ENCODE measurements at regions not wholly inside any gene's neighbourhood (a gene's known extent, or its start where the extent isn't known, plus 50 kb on each side); places are given as distances from the start of the nearest gene placed in this dataset.

DNA sequence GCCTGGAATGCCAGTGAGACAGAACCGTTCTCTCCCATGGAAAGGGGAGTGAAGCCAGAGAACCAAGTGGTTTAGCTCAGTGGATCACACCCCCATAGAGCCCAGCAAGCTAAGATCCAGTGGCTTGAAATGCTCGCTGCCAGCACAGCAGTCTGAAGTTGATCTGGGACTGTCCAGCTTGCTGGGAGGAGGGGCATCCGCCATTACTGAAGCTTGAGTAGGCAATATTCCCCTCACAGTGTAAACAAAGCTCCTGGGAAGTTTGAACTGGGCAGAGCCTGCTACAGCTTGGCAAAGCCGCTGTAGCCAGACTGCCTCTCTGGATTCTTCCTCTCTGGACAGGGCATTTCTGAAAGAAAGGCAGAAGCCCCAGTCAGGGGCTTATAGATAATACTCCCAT lies 374.3 kb upstream of the DCN start:
- TF ChIP-seq, protein P1, sequence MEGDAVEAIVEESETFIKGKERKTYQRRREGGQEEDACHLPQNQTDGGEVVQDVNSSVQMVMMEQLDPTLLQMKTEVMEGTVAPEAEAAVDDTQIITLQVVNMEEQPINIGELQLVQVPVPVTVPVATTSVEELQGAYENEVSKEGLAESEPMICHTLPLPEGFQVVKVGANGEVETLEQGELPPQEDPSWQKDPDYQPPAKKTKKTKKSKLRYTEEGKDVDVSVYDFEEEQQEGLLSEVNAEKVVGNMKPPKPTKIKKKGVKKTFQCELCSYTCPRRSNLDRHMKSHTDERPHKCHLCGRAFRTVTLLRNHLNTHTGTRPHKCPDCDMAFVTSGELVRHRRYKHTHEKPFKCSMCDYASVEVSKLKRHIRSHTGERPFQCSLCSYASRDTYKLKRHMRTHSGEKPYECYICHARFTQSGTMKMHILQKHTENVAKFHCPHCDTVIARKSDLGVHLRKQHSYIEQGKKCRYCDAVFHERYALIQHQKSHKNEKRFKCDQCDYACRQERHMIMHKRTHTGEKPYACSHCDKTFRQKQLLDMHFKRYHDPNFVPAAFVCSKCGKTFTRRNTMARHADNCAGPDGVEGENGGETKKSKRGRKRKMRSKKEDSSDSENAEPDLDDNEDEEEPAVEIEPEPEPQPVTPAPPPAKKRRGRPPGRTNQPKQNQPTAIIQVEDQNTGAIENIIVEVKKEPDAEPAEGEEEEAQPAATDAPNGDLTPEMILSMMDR (conservative IDR thresholded peaks at IDR 0.05): no peak
- no peak overlapping the region; the same call in 1 of the 2 replicates for H3K27ac ChIP-seq

DNA sequence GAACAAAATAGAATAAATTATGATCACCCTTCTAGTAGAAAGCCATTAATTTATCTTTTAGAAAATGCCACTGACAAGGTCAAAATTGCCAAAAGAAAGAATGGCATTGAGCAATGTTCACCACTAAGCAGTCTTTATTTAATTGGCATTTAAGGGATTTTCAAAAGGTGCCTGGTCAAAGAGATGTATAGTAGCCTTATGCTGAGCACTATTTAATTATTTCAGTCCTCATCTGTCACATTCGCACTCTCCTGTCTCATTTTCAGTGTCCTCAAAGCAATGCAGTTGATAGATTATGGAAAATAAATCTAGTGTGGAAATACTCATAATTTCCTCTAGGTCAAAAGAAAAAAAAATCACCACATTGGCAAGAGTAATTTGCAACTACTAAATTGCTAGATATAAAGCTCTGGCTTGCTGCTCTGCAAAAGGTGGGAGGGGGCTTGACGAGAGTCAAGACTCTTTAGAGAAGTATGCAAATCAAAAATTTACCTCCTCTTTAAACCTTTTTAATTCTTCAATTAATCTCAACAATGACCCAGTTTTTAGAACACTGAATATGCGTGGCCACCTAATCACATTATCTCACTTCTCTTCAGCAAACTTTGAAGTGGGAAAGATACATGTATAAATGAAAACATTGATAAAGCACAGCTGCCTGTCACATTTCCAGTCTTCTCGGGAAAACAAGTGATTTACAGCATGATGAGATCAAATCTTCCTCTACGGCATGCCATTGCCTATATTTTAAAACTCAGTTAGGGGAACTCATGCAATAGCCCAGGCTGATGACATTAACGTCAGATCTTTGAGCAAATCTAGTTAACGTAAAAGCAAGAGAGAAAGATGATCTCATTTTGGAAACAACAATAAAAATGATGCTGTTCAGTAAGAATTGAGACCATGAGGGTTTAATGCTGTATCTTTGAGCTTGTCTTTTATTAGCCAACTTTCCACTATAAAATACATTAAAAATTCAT lies 373.1 kb upstream of the DCN start:
- no peak for TF ChIP-seq ZFX (IDR thresholded peaks at IDR 0.05)
- TF ChIP-seq, protein P1 (conservative IDR thresholded peaks at IDR 0.05): no peak
- H3K27ac ChIP-seq: no peak overlapping the region

DNA sequence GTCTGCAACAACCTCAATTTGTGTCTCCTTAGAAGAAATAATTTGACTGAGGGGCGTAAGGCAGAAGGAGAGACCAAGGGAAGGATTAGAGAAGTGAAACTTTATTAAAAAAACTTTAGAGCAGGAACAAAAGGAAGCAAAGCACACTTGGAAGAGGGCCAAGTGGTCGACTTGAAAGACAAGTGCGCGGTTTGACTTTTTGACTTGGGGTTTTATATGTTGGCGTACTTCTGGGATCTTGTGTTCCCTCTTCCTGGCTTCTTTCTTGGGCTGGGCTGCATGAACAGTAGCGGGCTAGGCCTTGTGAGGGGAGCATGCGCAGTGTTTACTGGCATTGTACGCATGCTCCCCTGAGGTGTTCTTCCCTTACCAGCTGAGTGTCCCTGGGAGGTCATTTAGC lies 369.3 kb upstream of the DCN start:
- no peak for TF ChIP-seq ZFX (IDR thresholded peaks at IDR 0.05)
- TF ChIP-seq, protein P1 (conservative IDR thresholded peaks at IDR 0.05): no peak

DNA sequence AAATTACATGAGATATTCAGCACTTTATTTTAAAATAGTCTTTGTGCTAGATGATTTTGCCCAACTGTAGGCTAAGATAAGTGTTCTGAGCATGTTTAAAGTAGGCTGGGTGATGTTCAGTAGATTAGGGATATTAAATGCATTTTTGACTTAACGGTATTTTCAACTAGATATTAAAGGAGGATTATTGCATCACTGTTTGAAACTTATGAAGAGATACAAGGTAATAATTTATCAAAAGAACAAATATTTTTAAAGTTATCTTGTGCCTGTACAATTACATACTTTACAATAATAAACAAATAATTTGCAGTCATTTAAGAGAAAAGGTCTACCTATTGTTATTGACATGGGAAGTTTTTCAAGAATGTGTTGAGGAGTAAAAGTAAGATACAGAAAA lies 368.6 kb upstream of the DCN start:
- TF ChIP-seq, protein P1 (conservative IDR thresholded peaks at IDR 0.05): no peak
- no peak overlapping the region for H3K27ac ChIP-seq

More for the DNA sequence above, 369.3 kb upstream of the DCN start:
- H3K27ac ChIP-seq: no peak overlapping the region

DNA sequence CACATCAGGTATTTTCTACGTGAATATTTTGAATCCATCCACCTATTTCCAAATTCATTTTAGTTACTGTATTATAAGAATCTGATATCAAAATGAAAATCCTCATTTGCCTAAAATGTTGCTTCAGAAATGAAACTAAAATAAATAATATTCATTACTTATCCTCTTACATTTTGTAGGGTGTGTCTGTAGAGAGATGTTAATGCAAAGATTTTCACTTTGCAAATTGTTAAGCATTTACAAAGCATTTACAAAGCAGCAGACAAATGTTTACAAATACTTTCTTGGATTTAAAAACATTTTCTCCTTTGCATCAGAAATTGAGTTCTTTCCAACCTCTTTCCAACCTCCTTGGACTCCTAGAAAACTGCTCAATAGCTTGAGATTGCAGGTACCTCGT lies 360.0 kb upstream of the DCN start:
- no peak overlapping the region for H3K27ac ChIP-seq
- TF ChIP-seq, protein P1 (conservative IDR thresholded peaks at IDR 0.05): no peak
- no peak for TF ChIP-seq ZFX (IDR thresholded peaks at IDR 0.05)

DNA sequence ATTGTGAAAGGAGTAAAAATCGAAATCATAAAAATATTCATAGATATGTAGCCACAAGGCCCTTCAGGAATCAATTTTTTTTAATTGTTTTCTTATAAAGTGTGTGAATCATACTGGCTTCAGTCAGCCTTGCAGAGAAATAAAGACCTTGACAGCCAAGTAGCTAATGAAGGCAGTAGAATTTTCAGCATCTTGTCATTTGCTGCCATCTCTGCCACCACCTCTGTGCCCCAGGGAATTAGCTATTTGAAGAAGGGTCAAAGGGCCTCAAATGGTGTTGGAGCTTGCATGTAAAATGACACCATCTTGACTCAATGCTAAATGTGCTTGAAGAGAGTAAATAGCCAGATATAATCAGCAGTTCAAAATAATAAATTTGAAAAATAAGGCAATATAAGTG lies 359.4 kb upstream of the DCN start:
- TF ChIP-seq, protein P1 (conservative IDR thresholded peaks at IDR 0.05): no peak
- TF ChIP-seq ZFX (IDR thresholded peaks at IDR 0.05): no peak

DNA sequence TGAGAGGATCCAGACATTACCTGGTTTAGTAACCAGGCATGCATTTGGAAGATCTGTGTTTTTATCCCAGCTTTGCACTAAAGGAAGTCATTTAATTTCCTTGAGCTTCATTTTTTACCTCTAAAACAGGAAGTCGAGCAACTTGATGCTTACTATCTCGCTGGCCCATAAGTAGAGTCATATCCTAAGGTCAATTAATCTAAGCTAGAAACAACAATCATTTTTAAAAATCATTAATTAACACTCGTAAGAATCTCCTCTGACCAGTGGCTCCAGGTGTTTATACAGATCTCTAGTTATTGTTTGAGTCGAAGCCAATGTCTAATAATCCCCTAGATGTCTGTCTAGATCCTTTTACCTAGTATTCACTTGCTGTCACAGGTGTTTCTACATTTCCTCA lies 355.8 kb upstream of the DCN start:
- no peak for TF ChIP-seq ZFX (IDR thresholded peaks at IDR 0.05)
- TF ChIP-seq, protein P1 (conservative IDR thresholded peaks at IDR 0.05): no peak
- no peak overlapping the region for H3K27ac ChIP-seq

More for the DNA sequence above, 359.4 kb upstream of the DCN start:
- no peak overlapping the region for H3K27ac ChIP-seq
